ENCODE measurements at regions not wholly inside any gene's neighbourhood (a gene's known extent, or its start where the extent isn't known, plus 50 kb on each side); places are given as distances from the start of the nearest gene placed in this dataset.

GRCh38 chr11:29781268-29781667 is 235.6 kb downstream of the KCNA4 start:
- DNase-seq (ENCODE audit: low spot score), result no peak

- no peak for DNase-seq (ENCODE audit: low spot score)
These were observed 236.1 kb downstream of the KCNA4 start for GRCh38 chr11:29780756-29781155.

GRCh38 chr11:29773656-29774264 is 243.1 kb downstream of the KCNA4 start:
- DNase-seq (ENCODE audit: low spot score), result no peak

- no peak for DNase-seq (ENCODE audit: low spot score)
These were observed 260.0 kb downstream of the KCNA4 start for GRCh38 chr11:29756871-29757270.

- DNase-seq (ENCODE audit: low spot score), result no peak
These were observed 261.4 kb downstream of the KCNA4 start for GRCh38 chr11:29755474-29755873.

- no peak for DNase-seq (ENCODE audit: low spot score)
These were observed 265.2 kb downstream of the KCNA4 start for GRCh38 chr11:29751618-29752017.

- no peak for DNase-seq (ENCODE audit: low spot score)
These were observed 266.4 kb downstream of the KCNA4 start for GRCh38 chr11:29750392-29750791.

GRCh38 chr11:29734287-29734686 is 282.5 kb downstream of the KCNA4 start:
- DNase-seq (ENCODE audit: low spot score), result no peak

- no peak for DNase-seq (ENCODE audit: low spot score)
These were observed 303.0 kb downstream of the KCNA4 start for GRCh38 chr11:29713831-29714320.

- no peak for DNase-seq (ENCODE audit: low spot score)
These were observed 304.2 kb downstream of the KCNA4 start for GRCh38 chr11:29712616-29713015.

GRCh38 chr11:29707924-29708323 is 308.9 kb downstream of the KCNA4 start:
- no peak for DNase-seq (ENCODE audit: low spot score)

- DNase-seq (ENCODE audit: low spot score), result no peak
These were observed 331.5 kb downstream of the KCNA4 start for GRCh38 chr11:29685361-29685760.

GRCh38 chr11:29682856-29683255 is 334.0 kb downstream of the KCNA4 start:
- no peak for DNase-seq (ENCODE audit: low spot score)

GRCh38 chr11:29679996-29680395 is 336.8 kb downstream of the KCNA4 start:
- DNase-seq (ENCODE audit: low spot score), result no peak

GRCh38 chr11:29676993-29677392 is 339.8 kb downstream of the KCNA4 start:
- no peak for DNase-seq (ENCODE audit: low spot score)

- DNase-seq (ENCODE audit: low spot score), result no peak
These were observed 347.5 kb downstream of the KCNA4 start for GRCh38 chr11:29669310-29669709.

- no peak for DNase-seq (ENCODE audit: low spot score)
These were observed 359.1 kb downstream of the KCNA4 start for GRCh38 chr11:29657709-29658108.

- no peak for DNase-seq (ENCODE audit: low spot score)
These were observed 360.2 kb downstream of the KCNA4 start for GRCh38 chr11:29656597-29656996.

GRCh38 chr11:29645373-29645772 is 371.5 kb downstream of the KCNA4 start:
- DNase-seq (ENCODE audit: low spot score), result no peak

- DNase-seq (ENCODE audit: low spot score), result no peak
These were observed 375.6 kb downstream of the KCNA4 start for GRCh38 chr11:29641201-29641600.

- no peak for DNase-seq (ENCODE audit: low spot score)
These were observed 382.1 kb downstream of the KCNA4 start for GRCh38 chr11:29634744-29635143.

GRCh38 chr11:29634244-29634643 is 382.6 kb downstream of the KCNA4 start:
- no peak for DNase-seq (ENCODE audit: low spot score)

- no peak for DNase-seq (ENCODE audit: low spot score)
These were observed 387.5 kb downstream of the KCNA4 start for GRCh38 chr11:29629286-29629685.

GRCh38 chr11:29628609-29629008 is 388.2 kb downstream of the KCNA4 start:
- DNase-seq (ENCODE audit: low spot score), result no peak

All from hematopoietic multipotent progenitor cell treated with erythropoietin and hydrocortisone succinate and interleukin-3 and kit ligand, for 17 days (in vitro differentiated cells).